Chondrocyte (in vitro differentiated cells): ENCODE measurements at regions not wholly inside any gene's neighbourhood (a gene's known extent, or its start where the extent isn't known, plus 50 kb on each side); places are given as distances from the start of the nearest gene placed in this dataset.

Experiments used
- DNase-seq: peaks from one replicate; pipeline ENCODE4 v3.0.0; 2021; ENCODE audit warnings: mixed read lengths, low spot score
- H3K27ac Mint-ChIP-seq: one replicate; pipeline ENCODE4 v1.8.0; 2021; ENCODE audit warnings: mild to moderate bottlenecking, moderate library complexity, mixed read lengths; ENCODE audit not compliant: unreplicated experiment
- H3K27me3 Mint-ChIP-seq: 2 replicates; pipeline ENCODE4 v1.8.0; 2021; ENCODE audit warnings: low read depth, mixed read lengths
- H3K36me3 Mint-ChIP-seq: 2 replicates; pipeline ENCODE4 v1.8.0; 2021; ENCODE audit warnings: low read depth, mixed read lengths
- H3K4me1 Mint-ChIP-seq: 2 replicates; pipeline ENCODE4 v1.8.0; 2021; ENCODE audit warnings: low read depth, mild to moderate bottlenecking, mixed read lengths
- H3K4me3 Mint-ChIP-seq: one replicate; pipeline ENCODE4 v1.8.0; 2021; ENCODE audit warnings: mild to moderate bottlenecking, moderate library complexity, mixed read lengths; ENCODE audit not compliant: unreplicated experiment
- H3K9me3 Mint-ChIP-seq: 2 replicates; pipeline ENCODE4 v1.8.0; 2021; ENCODE audit warnings: low read depth, mixed read lengths
- CTCF ChIP-seq: fragments of 200-600 bp; sonication (generic); IDR thresholded peaks from 2 replicates; pipeline ENCODE4 v1.5.0; 2021; ENCODE audit warnings: antibody characterized with exemption, mild to moderate bottlenecking, moderate library complexity

- Mint-ChIP-seq H3K27me3 (no peaks in the 10 kb centered on the region), H3K36me3 (no peaks in the 10 kb centered on the region), H3K4me1 (no peaks in the 10 kb centered on the region), H3K27ac (no peak overlapping the region), H3K9me3 (peaks cover 5% of the 10 kb centered on the region), H3K4me3 (no peak overlapping the region)
- DNase-seq: no peak
- TF ChIP-seq CTCF: no peak
Measured at GRCh38 chr7:10912077-10912476, 61.6 kb upstream of the PHF14 start.

- Mint-ChIP-seq H3K27me3 (peaks cover 4% of the 10 kb centered on the region), H3K27ac (no peak overlapping the region), H3K4me3 (no peak overlapping the region), H3K4me1 (no peaks in the 10 kb centered on the region), H3K9me3 (peaks cover 5% of the 10 kb centered on the region), H3K36me3 (no peaks in the 10 kb centered on the region)
- no peak for DNase-seq
- no peak for TF ChIP-seq CTCF
Measured at GRCh38 chr7:10913457-10913856, 60.2 kb upstream of the PHF14 start.

- no peak for DNase-seq
- no peak overlapping the region for H3K4me3 Mint-ChIP-seq
- no peaks in the 10 kb centered on the region for H3K36me3 Mint-ChIP-seq
- no peaks in the 10 kb centered on the region for H3K4me1 Mint-ChIP-seq
- H3K27me3 Mint-ChIP-seq: peaks cover 4% of the 10 kb centered on the region
- no peak for TF ChIP-seq CTCF
- no peak overlapping the region for H3K27ac Mint-ChIP-seq
- no peaks in the 10 kb centered on the region for H3K9me3 Mint-ChIP-seq
Measured at GRCh38 chr7:10918093-10918590, 55.5 kb upstream of the PHF14 start.

- Mint-ChIP-seq H3K27me3 (peaks cover 4% of the 10 kb centered on the region), H3K9me3 (no peaks in the 10 kb centered on the region), H3K27ac (no peak overlapping the region), H3K4me3 (no peak overlapping the region), H3K36me3 (no peaks in the 10 kb centered on the region), H3K4me1 (no peaks in the 10 kb centered on the region)
- TF ChIP-seq CTCF: no peak
- no peak for DNase-seq
Measured at GRCh38 chr7:10919923-10920322, 53.7 kb upstream of the PHF14 start.
